ENCODE measurements at regions not wholly inside any gene's neighbourhood (a gene's known extent, or its start where the extent isn't known, plus 50 kb on each side); places are given as distances from the start of the nearest gene placed in this dataset.

DNA sequence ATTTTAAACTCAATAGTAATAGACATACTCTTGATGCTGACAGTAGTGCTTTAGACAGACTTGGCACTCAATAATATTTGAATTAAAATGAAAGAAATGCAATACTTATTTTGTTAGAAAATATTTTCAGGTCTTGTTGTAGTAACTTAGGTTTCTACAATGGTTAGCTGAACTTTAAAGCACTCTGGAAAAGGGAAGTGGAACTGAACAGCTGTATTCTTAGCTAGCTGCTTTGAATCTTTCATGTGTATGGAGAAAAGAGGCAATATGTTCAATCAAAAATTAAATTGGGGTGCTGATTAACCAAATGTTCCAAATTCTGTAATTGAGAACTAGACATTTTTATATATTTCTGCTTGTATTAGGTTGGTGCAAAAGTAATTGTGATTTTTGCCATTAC, 517.9 kb upstream of the RAG2 start:
- Histone ChIP-seq H3K4me1 (ENCODE audit: control insufficient read depth in 1 of 2, insufficient read depth in 2 of 2, low read length in 2 of 2) (no peaks in the 10 kb centered on the region), H3K36me3 (replicated peaks in 1 of 2; ENCODE audit: control insufficient read depth in 1 of 2, insufficient read depth in 2 of 2, low read length in 2 of 2) (no peaks in the 10 kb centered on the region)
- no peaks in the 10 kb centered on the region for H3K27me3 Mint-ChIP-seq (ENCODE audit: low read depth in 3 of 3)

DNA sequence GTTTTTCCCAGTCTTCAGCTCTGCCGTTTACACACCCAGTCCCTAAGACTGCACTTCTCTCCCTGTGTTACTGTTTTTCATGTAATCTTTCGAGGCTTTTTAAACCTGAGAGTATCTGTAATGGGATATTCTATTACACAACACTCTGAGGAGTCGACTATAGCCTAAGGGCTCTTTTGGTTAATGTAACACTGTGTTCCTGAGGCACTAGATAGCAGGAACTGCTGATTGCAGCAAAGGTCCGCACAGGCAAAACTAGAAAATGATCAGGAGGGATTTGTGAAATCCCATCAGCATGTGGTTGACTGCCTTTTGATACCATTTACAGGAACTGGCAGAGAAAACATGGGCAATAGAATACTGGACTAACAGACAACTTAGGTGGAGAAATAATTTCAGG, 512.3 kb upstream of the RAG2 start:
- no peak overlapping the region for H3K27ac ChIP-seq (ENCODE audit: low read depth in 1 of 2, low read length in 2 of 2)
- no peak overlapping the region for H3K4me2 ChIP-seq (replicated peaks; ENCODE audit: extremely low read depth, low read length, poor library complexity, severe bottlenecking)
- H3K4me1 ChIP-seq (ENCODE audit: control insufficient read depth in 1 of 2, insufficient read depth in 2 of 2, low read length in 2 of 2): no peaks in the 10 kb centered on the region
- Mint-ChIP-seq H3K27me3 (ENCODE audit: low read depth in 3 of 3) (no peaks in the 10 kb centered on the region), H3K4me1 (no peaks in the 10 kb centered on the region), H3K36me3 (no peaks in the 10 kb centered on the region), H3K9me3 (no peaks in the 10 kb centered on the region), H3K27ac (no peak overlapping the region), H3K4me3 (no peak overlapping the region)
- H4K20me1 ChIP-seq (ENCODE audit: insufficient read depth, low read length): no peaks in the 10 kb centered on the region
- H3K27me3 ChIP-seq (ENCODE audit: control insufficient read depth in 2 of 2, insufficient read depth in 2 of 2, low read length in 2 of 2): no peaks in the 10 kb centered on the region
- TF ChIP-seq, protein P1, sequence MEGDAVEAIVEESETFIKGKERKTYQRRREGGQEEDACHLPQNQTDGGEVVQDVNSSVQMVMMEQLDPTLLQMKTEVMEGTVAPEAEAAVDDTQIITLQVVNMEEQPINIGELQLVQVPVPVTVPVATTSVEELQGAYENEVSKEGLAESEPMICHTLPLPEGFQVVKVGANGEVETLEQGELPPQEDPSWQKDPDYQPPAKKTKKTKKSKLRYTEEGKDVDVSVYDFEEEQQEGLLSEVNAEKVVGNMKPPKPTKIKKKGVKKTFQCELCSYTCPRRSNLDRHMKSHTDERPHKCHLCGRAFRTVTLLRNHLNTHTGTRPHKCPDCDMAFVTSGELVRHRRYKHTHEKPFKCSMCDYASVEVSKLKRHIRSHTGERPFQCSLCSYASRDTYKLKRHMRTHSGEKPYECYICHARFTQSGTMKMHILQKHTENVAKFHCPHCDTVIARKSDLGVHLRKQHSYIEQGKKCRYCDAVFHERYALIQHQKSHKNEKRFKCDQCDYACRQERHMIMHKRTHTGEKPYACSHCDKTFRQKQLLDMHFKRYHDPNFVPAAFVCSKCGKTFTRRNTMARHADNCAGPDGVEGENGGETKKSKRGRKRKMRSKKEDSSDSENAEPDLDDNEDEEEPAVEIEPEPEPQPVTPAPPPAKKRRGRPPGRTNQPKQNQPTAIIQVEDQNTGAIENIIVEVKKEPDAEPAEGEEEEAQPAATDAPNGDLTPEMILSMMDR (IDR thresholded peaks at IDR 0.05): no peak
- no peaks in the 10 kb centered on the region for H3K36me3 ChIP-seq (replicated peaks in 1 of 2; ENCODE audit: control insufficient read depth in 1 of 2, insufficient read depth in 2 of 2, low read length in 2 of 2)
- H3K9me3 ChIP-seq (replicated peaks in 1 of 2; ENCODE audit: control insufficient read depth in 1 of 2, insufficient read depth in 1 of 2, low read length in 2 of 2): no peaks in the 10 kb centered on the region
- no peak overlapping the region for H3K9ac ChIP-seq (ENCODE audit: insufficient read depth, low read length, poor library complexity, severe bottlenecking)
- no peak for DNase-seq
- no peaks in the 10 kb centered on the region for H3K79me2 ChIP-seq (ENCODE audit: insufficient read depth, low read length)
- intact Hi-C loops (cut with micrococcal nuclease): no loop called here
- no peak overlapping the region for H2AFZ ChIP-seq (ENCODE audit: insufficient read depth, low read depth, low read length, poor library complexity, severe bottlenecking)
- 36% methylated on average over 1 of the region's 4 CpGs for WGBS (ENCODE audit: insufficient coverage)
- H3K4me3 ChIP-seq (replicated peaks in 1 of 3; ENCODE audit: low read depth in 2 of 3, low read length in 3 of 3): no peak overlapping the region

More for the DNA sequence above, 517.9 kb upstream of the RAG2 start:
- Mint-ChIP-seq H3K9me3 (peaks cover 0 to 2% (median 0%) of the 10 kb centered on the region in 7 donors), H3K4me1 (no peaks in the 10 kb centered on the region), H3K4me3 (no peak overlapping the region), H3K27ac (no peak overlapping the region), H3K36me3 (no peaks in the 10 kb centered on the region)
- Histone ChIP-seq H3K27ac (ENCODE audit: low read depth in 1 of 2, low read length in 2 of 2) (no peak overlapping the region), H4K20me1 (ENCODE audit: insufficient read depth, low read length) (no peaks in the 10 kb centered on the region), H3K79me2 (ENCODE audit: insufficient read depth, low read length) (no peaks in the 10 kb centered on the region), H3K9me3 (replicated peaks in 1 of 2; ENCODE audit: control insufficient read depth in 1 of 2, insufficient read depth in 1 of 2, low read length in 2 of 2) (no peaks in the 10 kb centered on the region), H2AFZ (ENCODE audit: insufficient read depth, low read depth, low read length, poor library complexity, severe bottlenecking) (no peak overlapping the region), H3K9ac (ENCODE audit: insufficient read depth, low read length, poor library complexity, severe bottlenecking) (no peak overlapping the region), H3K27me3 (ENCODE audit: control insufficient read depth in 2 of 2, insufficient read depth in 2 of 2, low read length in 2 of 2) (no peaks in the 10 kb centered on the region), H3K4me3 (replicated peaks in 1 of 3; ENCODE audit: low read depth in 2 of 3, low read length in 3 of 3) (no peak overlapping the region), H3K4me2 (replicated peaks; ENCODE audit: extremely low read depth, low read length, poor library complexity, severe bottlenecking) (no peak overlapping the region)
- intact Hi-C loops (cut with micrococcal nuclease): no loop called here
- no peak for DNase-seq
- TF ChIP-seq, protein P1 (IDR thresholded peaks at IDR 0.05): no peak
